ENCODE measurements at regions not wholly inside any gene's neighbourhood (a gene's known extent, or its start where the extent isn't known, plus 50 kb on each side); places are given as distances from the start of the nearest gene placed in this dataset.

DNA sequence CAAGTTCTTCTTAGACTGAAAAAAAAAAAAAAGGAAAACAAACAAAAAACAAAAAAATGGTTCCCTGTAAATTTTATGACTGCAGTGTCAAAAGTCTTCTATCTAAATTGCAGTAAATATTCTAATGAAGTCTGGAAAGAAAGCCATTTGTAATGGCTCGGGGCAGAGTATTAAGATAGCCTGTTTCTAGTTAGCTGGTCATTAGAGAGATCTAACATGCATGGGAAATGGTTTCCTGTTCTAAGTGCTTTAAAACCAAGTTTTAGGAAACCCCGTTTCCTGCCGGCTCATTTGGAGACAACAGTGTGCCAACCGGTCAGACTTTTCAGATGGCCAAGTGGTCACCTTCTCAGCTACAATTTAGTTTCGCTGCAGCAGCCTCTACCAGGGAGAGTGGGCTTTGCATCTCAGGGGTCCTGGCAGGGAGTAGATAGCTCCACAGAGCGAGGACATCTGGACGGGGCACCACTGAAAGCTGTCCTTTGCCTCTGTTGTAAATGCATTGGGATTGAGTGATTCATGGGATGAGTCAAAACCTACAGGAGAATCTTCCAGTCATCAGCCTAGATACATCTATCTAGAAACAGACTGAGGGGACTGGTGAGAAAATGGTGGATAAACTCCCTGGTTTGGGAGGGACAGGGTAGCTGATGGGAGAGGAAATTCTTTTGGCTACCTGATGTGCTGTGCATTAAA is 473.2 kb upstream of the SALL1 start:
- Mint-ChIP-seq H3K27me3 (no peaks in the 10 kb centered on the region), H3K4me3 (no peak overlapping the region), H3K9me3 (peaks cover 27% of the 10 kb centered on the region), H3K27ac (no peak overlapping the region), H3K4me1 (no peaks in the 10 kb centered on the region), H3K36me3 (ENCODE audit: low read depth) (peaks cover 2% of the 10 kb centered on the region)
- DNase-seq (no peak), ATAC-seq (no peak)

DNA sequence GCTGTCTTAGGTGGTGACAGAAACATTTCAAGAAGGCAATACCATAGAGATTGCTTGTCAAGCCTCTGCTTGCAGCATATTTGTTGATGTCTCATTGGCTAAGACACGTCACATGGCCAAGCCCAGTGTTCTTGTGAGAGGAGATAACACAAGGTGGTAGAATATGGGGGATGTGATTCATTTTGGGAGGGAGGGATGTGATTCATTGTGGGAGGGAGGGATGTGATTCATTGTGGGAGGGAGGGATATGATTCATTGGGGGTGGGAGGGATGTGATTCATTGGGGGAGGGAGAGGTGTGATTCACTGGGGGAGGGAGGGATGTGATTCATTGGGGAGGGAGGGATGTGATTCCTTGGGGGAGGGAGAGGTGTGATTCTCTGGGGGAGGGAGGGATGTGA is 470.5 kb upstream of the SALL1 start:
- no peak overlapping the region for H3K4me3 Mint-ChIP-seq
- H3K9me3 Mint-ChIP-seq: peaks cover 27% of the 10 kb centered on the region
- DNase-seq: no peak
- peaks cover 3% of the 10 kb centered on the region for H3K36me3 Mint-ChIP-seq (ENCODE audit: low read depth)
- no peaks in the 10 kb centered on the region for H3K4me1 Mint-ChIP-seq
- H3K27me3 Mint-ChIP-seq: no peaks in the 10 kb centered on the region
- H3K27ac Mint-ChIP-seq: no peak overlapping the region
- no peak for ATAC-seq

DNA sequence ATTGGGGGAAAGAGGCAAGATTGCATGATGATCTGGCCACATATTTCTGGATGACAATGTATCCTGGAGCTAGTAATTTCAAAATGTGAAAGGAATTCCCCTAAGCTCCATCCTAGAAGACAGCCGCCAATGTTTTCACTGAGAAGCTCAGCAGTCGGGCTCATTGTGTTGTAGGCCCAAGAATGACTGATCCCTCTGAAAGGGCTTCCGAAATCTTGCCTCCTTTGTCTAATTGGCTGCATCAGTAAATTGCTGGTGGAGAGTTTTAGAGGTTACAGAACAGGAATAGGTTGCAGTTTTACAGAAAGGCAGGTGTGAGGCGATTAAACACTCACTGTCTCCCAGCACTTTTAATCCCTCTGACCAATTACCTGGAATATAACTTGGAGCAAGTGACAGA is 464.1 kb upstream of the SALL1 start:
- ATAC-seq (no peak), DNase-seq (no peak)
- Mint-ChIP-seq H3K4me3 (no peak overlapping the region), H3K4me1 (no peaks in the 10 kb centered on the region), H3K27me3 (no peaks in the 10 kb centered on the region), H3K36me3 (ENCODE audit: low read depth) (peaks cover 2% of the 10 kb centered on the region), H3K27ac (no peak overlapping the region), H3K9me3 (peaks cover 13% of the 10 kb centered on the region)

DNA sequence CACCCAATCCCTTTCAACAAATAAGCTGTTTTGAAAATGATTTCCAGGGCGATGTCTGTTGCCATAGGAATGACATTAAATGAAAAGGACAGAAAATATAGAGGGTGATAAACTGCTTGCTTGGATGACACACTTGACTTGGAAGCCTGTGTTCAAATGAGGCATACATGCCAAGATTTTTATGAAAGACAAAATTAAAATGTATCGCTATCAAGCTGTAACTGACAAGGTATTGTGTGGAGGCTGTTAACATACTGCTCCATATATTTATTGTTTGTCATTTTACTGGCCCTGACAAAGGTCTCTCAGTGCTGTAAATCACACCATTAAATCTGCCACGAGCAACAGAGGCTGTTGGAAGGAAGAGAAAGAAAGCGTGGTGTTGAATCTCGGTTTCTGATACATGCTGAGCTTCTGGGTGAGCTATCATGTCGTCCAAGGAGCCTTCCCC is 456.2 kb upstream of the SALL1 start:
- H3K9me3 Mint-ChIP-seq: peaks cover 8% of the 10 kb centered on the region
- no peaks in the 10 kb centered on the region for H3K4me1 Mint-ChIP-seq
- DNase-seq (no peak), ATAC-seq (no peak)
- no peak overlapping the region for H3K4me3 Mint-ChIP-seq
- no peak overlapping the region for H3K27ac Mint-ChIP-seq
- H3K27me3 Mint-ChIP-seq: no peaks in the 10 kb centered on the region
- no peaks in the 10 kb centered on the region for H3K36me3 Mint-ChIP-seq (ENCODE audit: low read depth)

DNA sequence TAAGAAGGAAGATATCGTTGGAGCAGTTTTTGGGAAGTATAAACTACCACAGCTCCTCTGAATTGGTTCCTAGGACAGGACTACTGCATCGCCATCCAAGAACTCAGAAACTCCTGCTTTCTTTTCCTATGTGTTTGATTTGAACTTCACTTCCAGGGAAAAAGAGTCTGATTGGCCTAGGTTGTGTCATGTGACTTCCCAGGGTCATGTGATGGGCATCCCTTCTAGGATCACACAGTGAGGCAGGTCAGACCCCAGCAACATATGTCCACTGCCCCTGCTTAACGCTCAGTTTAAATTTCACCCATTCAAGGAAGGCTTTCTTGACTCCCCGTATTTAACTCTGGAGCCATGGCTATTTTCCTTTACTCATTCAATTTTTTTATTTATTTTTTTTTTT is 445.2 kb upstream of the SALL1 start:
- Mint-ChIP-seq H3K4me1 (no peaks in the 10 kb centered on the region), H3K27ac (no peak overlapping the region), H3K27me3 (no peaks in the 10 kb centered on the region), H3K9me3 (peaks cover 22% of the 10 kb centered on the region), H3K36me3 (ENCODE audit: low read depth) (no peaks in the 10 kb centered on the region), H3K4me3 (no peak overlapping the region)
- ATAC-seq: no peak
- DNase-seq: no peak

DNA sequence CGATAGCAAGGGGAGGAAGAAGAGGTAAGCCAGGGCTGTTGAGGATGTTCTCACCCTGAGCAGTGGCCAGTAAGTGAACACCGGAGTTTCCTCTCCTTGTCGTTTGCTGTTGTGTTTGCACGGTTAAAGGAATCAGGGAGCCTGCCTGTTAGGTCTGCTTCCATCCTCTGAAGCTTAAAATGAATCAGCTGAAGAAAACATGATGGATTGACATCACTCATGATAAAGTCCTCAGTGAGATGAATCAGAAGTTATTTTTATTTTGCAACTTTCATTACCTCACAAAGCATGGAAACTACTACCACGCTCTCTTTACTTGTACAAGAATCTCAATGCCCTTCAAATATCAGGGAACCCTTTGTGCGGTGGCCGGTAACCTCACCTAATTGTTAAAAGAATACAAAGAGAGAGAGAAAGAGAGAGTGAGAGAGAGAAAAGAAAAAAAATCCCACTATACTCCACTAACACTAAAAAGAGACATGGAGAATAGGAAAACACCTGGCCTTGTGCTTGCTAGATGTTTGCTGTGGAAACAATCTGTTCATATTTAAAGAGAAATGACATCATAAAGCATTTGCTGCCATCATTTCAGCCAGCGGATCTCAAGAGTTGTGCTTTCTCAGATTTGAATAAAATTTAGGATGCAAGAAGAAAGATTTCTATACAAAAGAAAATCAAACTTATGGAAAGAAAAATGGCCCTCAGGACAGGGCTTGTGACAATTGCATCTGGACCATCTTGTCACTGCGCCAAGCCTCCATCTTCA is 441.6 kb upstream of the SALL1 start:
- Mint-ChIP-seq H3K9me3 (peaks cover 14% of the 10 kb centered on the region), H3K4me1 (no peaks in the 10 kb centered on the region), H3K27me3 (no peaks in the 10 kb centered on the region), H3K27ac (no peak overlapping the region), H3K36me3 (ENCODE audit: low read depth) (no peaks in the 10 kb centered on the region), H3K4me3 (no peak overlapping the region)
- DNase-seq (no peak), ATAC-seq (no peak)

DNA sequence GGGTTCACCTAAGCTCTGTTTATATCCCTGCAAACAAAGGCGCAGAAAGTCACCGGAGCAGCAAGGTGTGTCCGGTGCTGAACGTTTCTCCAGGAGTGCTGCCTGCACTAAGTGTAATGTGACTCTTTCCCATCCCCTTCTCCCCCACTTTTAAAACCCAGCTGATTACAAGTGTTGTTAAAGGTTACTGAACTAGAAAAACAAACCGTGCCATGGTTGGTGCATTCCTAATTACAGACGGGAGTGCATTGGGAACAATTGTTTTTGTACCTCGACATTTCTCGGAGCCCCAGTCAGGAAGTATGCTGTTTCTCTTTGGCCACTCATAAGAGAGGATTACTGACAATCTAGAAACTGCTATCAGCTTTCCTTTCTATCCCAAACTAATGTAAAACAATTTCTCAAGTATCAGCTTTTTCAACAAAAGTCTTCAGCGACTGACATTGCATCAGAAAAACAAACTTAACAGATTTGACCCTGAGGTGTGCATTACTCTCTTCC is 441.0 kb upstream of the SALL1 start:
- DNase-seq: no peak
- Mint-ChIP-seq H3K4me3 (no peak overlapping the region), H3K4me1 (no peaks in the 10 kb centered on the region), H3K36me3 (ENCODE audit: low read depth) (no peaks in the 10 kb centered on the region), H3K27ac (no peak overlapping the region), H3K27me3 (no peaks in the 10 kb centered on the region), H3K9me3 (peaks cover 11% of the 10 kb centered on the region)
- no peak for ATAC-seq

DNA sequence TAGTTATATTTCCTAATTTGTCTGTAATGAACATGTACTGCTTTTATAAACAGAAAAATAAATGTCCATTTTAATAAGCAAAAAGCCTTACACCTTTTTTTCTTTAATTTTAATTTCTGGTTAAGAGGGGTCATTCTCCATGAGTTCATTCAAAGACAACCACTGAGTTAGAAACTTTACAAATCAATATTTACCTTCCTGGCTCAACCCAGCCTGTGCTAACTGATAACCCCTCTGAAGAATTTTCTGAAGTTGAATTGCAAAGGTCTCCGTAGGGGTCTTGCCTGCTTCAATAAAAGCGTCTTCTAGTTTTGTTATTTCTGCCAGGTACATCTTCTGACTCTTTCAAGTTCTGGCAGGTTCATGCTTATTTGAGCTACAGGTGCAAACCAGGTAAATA is 440.4 kb upstream of the SALL1 start:
- Mint-ChIP-seq H3K27ac (no peak overlapping the region), H3K27me3 (no peaks in the 10 kb centered on the region), H3K9me3 (peaks cover 7% of the 10 kb centered on the region), H3K4me1 (no peaks in the 10 kb centered on the region), H3K4me3 (no peak overlapping the region), H3K36me3 (ENCODE audit: low read depth) (no peaks in the 10 kb centered on the region)
- DNase-seq (no peak), ATAC-seq (no peak)

DNA sequence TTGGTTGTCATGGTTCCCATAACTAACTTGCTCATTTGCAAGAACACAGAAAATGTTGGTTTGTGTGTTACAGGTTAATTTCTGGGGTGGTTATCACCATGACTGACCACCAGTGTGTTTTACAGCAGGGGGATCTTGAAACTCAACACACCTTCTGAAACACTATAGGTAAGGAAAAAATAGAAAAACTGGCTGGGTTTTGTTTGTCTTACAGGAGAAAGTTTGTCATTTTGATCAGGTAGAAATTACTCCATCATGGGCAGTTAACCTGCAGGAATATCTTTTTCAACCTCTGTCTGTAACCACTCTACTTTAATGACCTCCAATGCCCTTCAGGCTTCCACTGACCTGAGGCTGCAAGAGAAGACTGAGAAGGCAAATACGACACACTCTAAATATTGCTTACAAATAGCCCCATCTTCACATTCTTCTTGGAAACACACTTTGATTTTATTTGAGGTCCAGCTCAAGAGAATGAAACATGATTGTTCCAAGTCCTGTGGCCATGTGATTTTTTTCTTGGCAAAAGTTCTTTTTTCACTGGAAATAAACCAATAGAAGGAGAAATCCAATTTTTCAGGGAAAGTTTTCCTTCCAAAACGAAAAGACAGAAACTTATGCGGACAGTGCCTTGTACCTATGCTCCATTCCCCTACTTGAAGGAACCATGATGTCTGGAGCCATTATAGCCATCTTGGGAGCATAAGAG is 428.7 kb upstream of the SALL1 start:
- DNase-seq (no peak), ATAC-seq (no peak)
- Mint-ChIP-seq H3K36me3 (ENCODE audit: low read depth) (no peaks in the 10 kb centered on the region), H3K4me1 (no peaks in the 10 kb centered on the region), H3K27me3 (no peaks in the 10 kb centered on the region), H3K4me3 (no peak overlapping the region), H3K27ac (no peak overlapping the region), H3K9me3 (peaks cover 15% of the 10 kb centered on the region)

DNA sequence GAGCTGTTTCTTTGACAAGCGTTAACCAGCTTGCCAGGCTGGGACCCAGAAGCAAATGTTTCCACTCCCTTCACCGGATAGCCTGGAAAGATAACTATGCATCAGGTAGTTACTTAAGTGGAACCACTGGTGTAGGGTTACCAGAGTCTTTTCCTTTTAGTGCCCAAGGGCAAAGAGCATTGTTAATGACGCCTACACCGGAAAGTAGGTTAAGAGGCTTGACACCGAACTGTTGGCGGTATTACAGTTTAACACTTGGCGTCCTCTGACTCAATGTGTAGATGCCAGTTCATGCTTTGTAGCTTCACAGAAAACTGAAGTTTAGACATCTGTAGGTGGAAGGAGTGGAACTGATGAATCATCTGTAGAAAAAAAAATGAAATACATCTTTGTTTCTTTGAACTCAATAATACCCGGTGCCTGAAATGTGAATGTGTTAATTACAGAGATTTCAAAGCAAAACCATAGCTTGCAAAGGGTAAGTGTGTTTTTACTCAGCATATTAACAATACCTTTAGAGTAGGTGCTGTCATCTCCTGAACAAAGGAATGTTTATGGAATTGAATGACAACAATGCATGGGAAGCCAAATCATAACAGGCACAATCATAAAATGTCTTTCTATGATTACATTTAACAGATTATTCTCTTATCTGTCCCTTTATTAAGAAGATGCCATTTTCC is 426.7 kb upstream of the SALL1 start:
- no peak overlapping the region for H3K4me3 Mint-ChIP-seq
- H3K9me3 Mint-ChIP-seq: peaks cover 17% of the 10 kb centered on the region
- ATAC-seq (no peak), DNase-seq (no peak)
- no peaks in the 10 kb centered on the region for H3K27me3 Mint-ChIP-seq
- no peak overlapping the region for H3K27ac Mint-ChIP-seq
- no peaks in the 10 kb centered on the region for H3K36me3 Mint-ChIP-seq (ENCODE audit: low read depth)
- H3K4me1 Mint-ChIP-seq: no peaks in the 10 kb centered on the region

DNA sequence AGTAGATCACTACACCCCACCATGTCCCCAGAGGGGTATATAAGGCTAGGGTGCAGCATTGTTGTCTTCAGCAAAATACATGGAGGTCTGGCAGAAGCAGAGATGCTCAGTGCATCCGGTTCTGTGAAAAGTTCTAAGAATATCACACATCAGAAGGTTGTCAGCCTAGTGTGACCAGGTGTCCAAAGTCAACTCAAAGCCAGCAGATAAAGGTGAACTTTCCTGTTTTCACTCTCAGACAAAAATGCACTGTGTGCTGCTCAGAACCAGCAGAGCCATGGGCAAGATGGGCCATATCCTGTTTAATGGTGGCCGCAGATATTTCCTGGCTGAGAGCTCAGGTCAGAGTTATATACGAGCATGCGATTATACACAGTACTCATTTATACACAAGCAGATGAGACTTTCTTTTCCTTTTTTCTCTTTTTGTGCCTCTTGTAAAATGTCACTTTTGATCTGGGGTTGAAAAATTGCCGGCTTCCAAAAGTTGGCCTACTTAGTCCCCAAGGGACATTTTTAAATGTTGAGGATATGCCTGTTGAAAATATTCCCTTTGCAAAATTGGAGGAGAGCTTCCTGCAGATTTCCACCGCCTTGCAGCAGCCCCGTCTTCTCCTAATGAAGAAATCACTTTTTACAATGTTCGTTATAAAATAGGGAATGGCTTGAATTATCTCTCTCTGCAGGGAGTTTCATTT is 425.6 kb upstream of the SALL1 start:
- H3K4me1 Mint-ChIP-seq: no peaks in the 10 kb centered on the region
- ATAC-seq (no peak), DNase-seq (no peak)
- no peaks in the 10 kb centered on the region for H3K36me3 Mint-ChIP-seq (ENCODE audit: low read depth)
- no peak overlapping the region for H3K4me3 Mint-ChIP-seq
- H3K27ac Mint-ChIP-seq: no peak overlapping the region
- peaks cover 15% of the 10 kb centered on the region for H3K9me3 Mint-ChIP-seq
- no peaks in the 10 kb centered on the region for H3K27me3 Mint-ChIP-seq

DNA sequence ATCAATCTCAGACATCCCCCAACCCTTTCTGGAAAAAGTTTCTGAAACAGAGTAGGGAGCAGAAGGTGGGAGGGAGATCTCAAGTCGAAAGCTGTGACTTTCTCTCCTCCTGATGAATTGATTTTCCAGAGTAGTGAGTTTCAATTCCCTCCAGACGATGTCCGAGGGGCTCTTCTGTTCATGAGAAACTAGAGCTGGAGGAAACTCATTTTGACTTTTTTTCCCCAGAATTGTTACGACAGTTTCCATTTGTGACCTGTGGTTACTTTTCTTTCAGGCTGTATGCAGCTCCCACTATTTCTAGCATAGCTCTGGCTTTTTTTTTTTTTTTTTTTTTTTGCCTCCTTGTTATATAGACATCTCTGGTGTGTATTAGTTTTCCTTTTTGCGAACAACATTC is 422.1 kb upstream of the SALL1 start:
- no peak for ATAC-seq
- H3K4me1 Mint-ChIP-seq: no peaks in the 10 kb centered on the region
- H3K27ac Mint-ChIP-seq: no peak overlapping the region
- peaks cover 9% of the 10 kb centered on the region for H3K9me3 Mint-ChIP-seq
- no peaks in the 10 kb centered on the region for H3K36me3 Mint-ChIP-seq (ENCODE audit: low read depth)
- no peak for DNase-seq
- H3K27me3 Mint-ChIP-seq: no peaks in the 10 kb centered on the region
- H3K4me3 Mint-ChIP-seq: no peak overlapping the region

DNA sequence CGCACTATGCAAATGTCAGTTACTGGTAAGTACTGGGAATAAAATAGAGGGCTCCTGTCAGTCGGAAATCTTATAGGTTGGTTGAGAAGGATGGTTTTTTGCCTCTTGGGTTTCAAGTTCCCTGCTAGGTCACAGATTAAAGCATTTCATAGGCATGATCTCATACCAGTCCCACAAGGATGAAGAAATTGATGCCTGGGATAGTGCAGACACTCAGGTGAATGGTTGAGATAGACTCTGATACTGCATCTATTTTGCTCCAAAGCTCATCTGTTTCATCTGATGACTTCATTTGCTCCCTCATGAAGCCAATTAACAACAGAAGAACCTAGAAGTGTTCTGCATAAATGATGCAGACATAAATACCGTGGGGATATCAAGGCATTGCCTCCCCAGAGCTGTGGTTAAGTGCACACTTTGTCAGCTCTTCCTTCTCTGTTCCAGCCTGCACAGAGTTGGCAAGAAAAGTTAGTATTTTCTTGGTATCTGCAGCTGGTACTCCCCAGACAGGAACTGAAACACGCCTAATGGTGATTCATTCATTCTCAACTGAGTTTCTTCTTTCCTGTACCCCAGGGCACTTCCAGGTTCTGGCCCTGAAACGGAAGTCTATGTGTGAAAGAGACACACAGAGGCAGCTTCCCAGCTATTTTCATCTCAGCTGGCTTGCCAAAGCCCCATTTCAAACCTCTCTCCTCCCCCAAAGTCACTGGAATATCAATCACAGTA is 418.3 kb upstream of the SALL1 start:
- ATAC-seq (no peak), DNase-seq (no peak)
- peaks cover 26% of the 10 kb centered on the region for H3K9me3 Mint-ChIP-seq
- H3K27ac Mint-ChIP-seq: no peak overlapping the region
- H3K36me3 Mint-ChIP-seq (ENCODE audit: low read depth): no peaks in the 10 kb centered on the region
- no peaks in the 10 kb centered on the region for H3K4me1 Mint-ChIP-seq
- H3K27me3 Mint-ChIP-seq: no peaks in the 10 kb centered on the region
- no peak overlapping the region for H3K4me3 Mint-ChIP-seq
